ENCODE measurements at regions not wholly inside any gene's neighbourhood (a gene's known extent, or its start where the extent isn't known, plus 50 kb on each side); places are given as distances from the start of the nearest gene placed in this dataset.

GRCh38 chr10:16381083-16381482, 55.7 kb upstream of the PTER start:
- TF ChIP-seq, protein P1, sequence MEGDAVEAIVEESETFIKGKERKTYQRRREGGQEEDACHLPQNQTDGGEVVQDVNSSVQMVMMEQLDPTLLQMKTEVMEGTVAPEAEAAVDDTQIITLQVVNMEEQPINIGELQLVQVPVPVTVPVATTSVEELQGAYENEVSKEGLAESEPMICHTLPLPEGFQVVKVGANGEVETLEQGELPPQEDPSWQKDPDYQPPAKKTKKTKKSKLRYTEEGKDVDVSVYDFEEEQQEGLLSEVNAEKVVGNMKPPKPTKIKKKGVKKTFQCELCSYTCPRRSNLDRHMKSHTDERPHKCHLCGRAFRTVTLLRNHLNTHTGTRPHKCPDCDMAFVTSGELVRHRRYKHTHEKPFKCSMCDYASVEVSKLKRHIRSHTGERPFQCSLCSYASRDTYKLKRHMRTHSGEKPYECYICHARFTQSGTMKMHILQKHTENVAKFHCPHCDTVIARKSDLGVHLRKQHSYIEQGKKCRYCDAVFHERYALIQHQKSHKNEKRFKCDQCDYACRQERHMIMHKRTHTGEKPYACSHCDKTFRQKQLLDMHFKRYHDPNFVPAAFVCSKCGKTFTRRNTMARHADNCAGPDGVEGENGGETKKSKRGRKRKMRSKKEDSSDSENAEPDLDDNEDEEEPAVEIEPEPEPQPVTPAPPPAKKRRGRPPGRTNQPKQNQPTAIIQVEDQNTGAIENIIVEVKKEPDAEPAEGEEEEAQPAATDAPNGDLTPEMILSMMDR (IDR thresholded peaks at IDR 0.05; ENCODE audit: insufficient read depth, missing control alignments): no peak
- no peak for DNase-seq (ENCODE audit: insufficient read length, low spot score)
- FAIRE-seq: no peak

DNA sequence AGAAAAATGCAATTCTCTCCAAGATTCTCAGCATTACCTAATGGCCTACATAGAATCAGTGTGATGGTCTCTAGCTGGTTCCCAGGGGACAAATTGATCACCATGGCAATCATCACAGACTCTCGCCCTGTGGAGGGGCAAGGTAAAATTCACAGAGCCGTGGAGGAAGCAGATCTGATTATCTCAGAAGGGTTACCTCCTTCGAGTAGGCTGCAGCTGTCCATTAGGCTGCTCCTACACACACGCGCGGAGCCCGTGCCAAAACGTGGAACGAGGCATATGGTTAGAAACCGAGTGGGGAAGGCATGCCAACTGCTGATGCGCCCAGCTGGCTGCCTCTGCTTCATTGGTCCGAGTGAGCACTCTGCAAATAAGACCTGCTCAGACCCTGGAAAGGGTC, 52.8 kb upstream of the PTER start:
- TF ChIP-seq, protein P1 (IDR thresholded peaks at IDR 0.05; ENCODE audit: insufficient read depth, missing control alignments): no peak
- FAIRE-seq (no peak), DNase-seq (ENCODE audit: insufficient read length, low spot score) (no peak)

- TF ChIP-seq, protein P1 (IDR thresholded peaks at IDR 0.05; ENCODE audit: insufficient read depth, missing control alignments): no peak
- no peak for DNase-seq (ENCODE audit: insufficient read length, low spot score)
- FAIRE-seq: no peak
Observed at GRCh38 chr10:16386855-16387254, 50.0 kb upstream of the PTER start.
